ENCODE measurements at regions not wholly inside any gene's neighbourhood (a gene's known extent, or its start where the extent isn't known, plus 50 kb on each side); places are given as distances from the start of the nearest gene placed in this dataset.

DNA sequence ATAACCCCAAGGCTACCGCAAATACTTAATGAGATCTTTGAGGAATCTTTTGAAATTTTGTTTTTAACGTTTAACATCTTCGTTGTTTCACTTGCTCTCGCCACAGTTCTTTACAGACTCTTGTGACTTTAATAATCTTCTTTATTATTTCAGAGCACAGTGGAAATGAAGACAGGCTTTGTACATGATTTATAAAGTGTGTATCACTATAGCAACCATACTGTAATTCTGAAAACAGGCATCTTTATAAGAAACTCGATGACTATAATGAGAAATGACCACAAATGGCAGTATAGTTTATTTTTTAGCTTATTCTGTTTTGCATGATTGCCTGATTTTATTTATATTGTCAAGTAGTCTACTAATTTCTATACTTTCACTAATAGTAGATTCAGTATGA is 224.4 kb upstream of the GALNTL6 start:
- FAIRE-seq, result no peak
- ChIA-PET CTCF (ENCODE audit: low intra/inter-chr PET ratio) (no interaction called here), POLR2A (no interaction called here)
- intact Hi-C loops (cut with micrococcal nuclease), result no loop called here
- WGBS (ENCODE audit: insufficient coverage, low coverage, missing lambda C conversion rate), result 11% methylated on average over 5 of the region's 5 CpGs
- Histone ChIP-seq H3K36me3 (ENCODE audit: control insufficient read depth, insufficient read depth, low read length) (no peaks in the 10 kb centered on the region), H3K9ac (ENCODE audit: insufficient read depth in 1 of 2, low read depth in 2 of 2, low read length in 2 of 2) (no peak overlapping the region), H4K20me1 (replicated peaks; ENCODE audit: control insufficient read depth, insufficient read depth, low read length) (no peaks in the 10 kb centered on the region), H3K4me2 (ENCODE audit: insufficient read depth, low read length) (no peak overlapping the region), H3K4me1 (replicated peaks in 1 of 2; ENCODE audit: control insufficient read depth in 2 of 2, insufficient read depth in 2 of 2, low read length in 2 of 2) (no peaks in the 10 kb centered on the region), H3K79me2 (ENCODE audit: control insufficient read depth, insufficient read depth, low read length) (no peaks in the 10 kb centered on the region), H3K27me3 (ENCODE audit: control insufficient read depth in 2 of 2, insufficient read depth in 2 of 2, low read length in 2 of 2) (no peaks in the 10 kb centered on the region), H2AFZ (ENCODE audit: low read depth, low read length) (no peak overlapping the region), H3K9me1 (ENCODE audit: control insufficient read depth, insufficient read depth, low read length) (no peaks in the 10 kb centered on the region), H3K27ac (ENCODE audit: extremely low read depth, low read depth, low read length) (no peak overlapping the region), H3K4me3 (no peak overlapping the region), H3K9me3 (replicated peaks; ENCODE audit: control insufficient read depth, insufficient read depth, low read depth, low read length) (no peaks in the 10 kb centered on the region)
- no peak for TF ChIP-seq ZNF584 (CRISPR knock-in tag; IDR thresholded peaks at IDR 0.05; ENCODE audit: low read depth)
- no peak for TF ChIP-seq CBX1 (IDR thresholded peaks at IDR 0.05; ENCODE audit: low read depth)
- TF ChIP-seq ZNF134 (CRISPR knock-in tag; conservative IDR thresholded peaks at IDR 0.05), result no peak
- TF ChIP-seq CCNT2 (IDR thresholded peaks at IDR 0.05; ENCODE audit: borderline replicate concordance, extremely low read depth, insufficient read length, low read depth, low read length), result no peak
- no peak for TF ChIP-seq RBM15 (IDR thresholded peaks at IDR 0.05; ENCODE audit: insufficient read depth, low read length)
- TF ChIP-seq TAF7 (tag; IDR thresholded peaks at IDR 0.05), result no peak
- no peak for TF ChIP-seq ZNF124 (CRISPR knock-in tag; IDR thresholded peaks at IDR 0.05)
- TF ChIP-seq ZFP36 (IDR thresholded peaks at IDR 0.05; ENCODE audit: low read depth, low read length, partially characterized antibody), result no peak
- no peak for TF ChIP-seq ZNF384 (IDR thresholded peaks at IDR 0.05; ENCODE audit: low read depth, low read length)
- TF ChIP-seq TAF1 (IDR thresholded peaks at IDR 0.05; ENCODE audit: control insufficient read depth, extremely low read depth, insufficient read depth, low read length, severe bottlenecking), result no peak
- no peak for TF ChIP-seq HIVEP1 (CRISPR knock-in tag; IDR thresholded peaks at IDR 0.05)
- TF ChIP-seq ARID1B (IDR thresholded peaks at IDR 0.05), result no peak
- no peak for ATAC-seq
- no peak for DNase-seq (ENCODE audit: extremely low read depth in 1 of 4, low spot score in 3 of 4)
- in situ Hi-C loops (cut with MboI), result no loop called here
- BruUV-seq (replicated peaks), result no TSS peak

All from K562 (cell line).